Endothelial cell of umbilical vein (primary cell): ENCODE measurements at regions not wholly inside any gene's neighbourhood (a gene's known extent, or its start where the extent isn't known, plus 50 kb on each side); places are given as distances from the start of the nearest gene placed in this dataset.

Source experiments
- BruUV-seq: library from RNA; stranded (reverse); fragments of 400-500 nt; replicated peaks from 2 replicates; lab custom pipeline; 2021; lab: Mats Ljungman, UMichigan
- CTCF ChIA-PET: fragments of 300-600, 350-600 bp; sonication (Branson Sonifier 250); formaldehyde crosslinking; loops from one replicate; lab custom pipeline; 2021; ENCODE audit warnings: antibody characterized with exemption, inconsistent platforms; lab: Charles Lee
- POLR2A ChIA-PET: fragments of 300-600, 350-600 bp; sonication (Branson Sonifier 250); formaldehyde crosslinking; loops from one replicate; lab custom pipeline; 2021; ENCODE audit warnings: antibody characterized with exemption, inconsistent platforms; lab: Charles Lee
- DNase-seq: peaks from one replicate; pipeline ENCODE4 v3.0.0-alpha.2; 2011; ENCODE audit warnings: low read depth, low spot score
- FAIRE-seq: peaks from 2 replicates; lab custom pipeline; 2011; peaks lifted over from hg19 to GRCh38; lab: Jason Lieb, UNC
- H2AFZ ChIP-seq: 2 replicates; pipeline ENCODE4 v1.6.0; 2012; ENCODE audit warnings: low read depth, low read length, control low read depth, inconsistent platforms
- H3K27ac ChIP-seq: 2 replicates; pipeline ENCODE4 v1.5.1; 2011; ENCODE audit warnings: low read depth, mild to moderate bottlenecking, control low read depth, low read length, moderate library complexity; ENCODE audit not compliant: insufficient read depth
- H3K27me3 ChIP-seq, 2 experiments: 2 replicates each; pipeline versions ENCODE4 v1.6.0 to v1.6.1; 2011; ENCODE audit warnings: low read length in 2 of 2, mixed read lengths in 1 of 2; ENCODE audit not compliant: control insufficient read depth in 2 of 2, insufficient read depth in 2 of 2
- H3K36me3 ChIP-seq, 2 experiments: 2 replicates in 1 of 2; 3 replicates in 1 of 2; pipeline ENCODE4 v1.5.1; 2011; ENCODE audit warnings: low read length in 2 of 2, mild to moderate bottlenecking in 1 of 2, moderate library complexity in 1 of 2; ENCODE audit not compliant: control insufficient read depth in 2 of 2, insufficient read depth in 2 of 2; ENCODE audit errors: extremely low read depth in 1 of 2
- H3K4me1 ChIP-seq: 3 replicates; pipeline ENCODE4 v1.5.1; 2011; ENCODE audit warnings: mild to moderate bottlenecking, low read length; ENCODE audit not compliant: control insufficient read depth, insufficient read depth; ENCODE audit errors: extremely low read depth
- H3K4me2 ChIP-seq: 2 replicates; pipeline ENCODE4 v1.6.1; 2011; ENCODE audit warnings: low read length, control low read depth, mixed read lengths; ENCODE audit not compliant: insufficient read depth
- H3K4me3 ChIP-seq, 3 experiments: fragments of 200-600 bp in 1 of 3; sonication (generic), shearing (Covaris generic) in 1 of 3; replicated peaks in 1 of 3; 2 replicates each; pipeline ENCODE4 v1.5.1; 2011 to 2016; ENCODE audit warnings: control low read depth in 3 of 3, low read length in 3 of 3, mild to moderate bottlenecking in 2 of 3, inconsistent platforms in 1 of 3, low read depth in 1 of 3, moderate library complexity in 1 of 3; ENCODE audit not compliant: insufficient read depth in 1 of 3
- H3K79me2 ChIP-seq: 2 replicates; pipeline ENCODE4 v1.6.0; 2012; ENCODE audit warnings: low read length, inconsistent platforms; ENCODE audit not compliant: control insufficient read depth, insufficient read depth
- H3K9ac ChIP-seq: replicated peaks from 2 replicates; pipeline ENCODE3; 2011; ENCODE audit warnings: low read length, control low read depth; ENCODE audit not compliant: insufficient read depth; ENCODE audit errors: extremely low read depth
- H3K9me1 ChIP-seq: replicated peaks from 3 replicates; pipeline ENCODE4 v1.6.0; 2011; ENCODE audit warnings: mild to moderate bottlenecking, low read length; ENCODE audit not compliant: control insufficient read depth, insufficient read depth; ENCODE audit errors: extremely low read depth
- H3K9me3 ChIP-seq: replicated peaks from 2 replicates; pipeline ENCODE4 v1.5.1; 2012; ENCODE audit warnings: low read length, inconsistent platforms; ENCODE audit not compliant: control insufficient read depth, insufficient read depth
- H4K20me1 ChIP-seq: replicated peaks from 2 replicates; pipeline ENCODE3; 2011; ENCODE audit warnings: mild to moderate bottlenecking, low read length; ENCODE audit not compliant: control insufficient read depth, insufficient read depth; ENCODE audit errors: extremely low read depth
- CTCF ChIP-seq, 2 donors: IDR thresholded peaks; 1 replicate in 1 of 2; 2 replicates in 1 of 2; pipeline ENCODE4 v1.5.1; 2011; ENCODE audit warnings: low read length in 2 of 2, mild to moderate bottlenecking in 2 of 2, moderate library complexity in 2 of 2, control low read depth in 1 of 2, inconsistent platforms in 1 of 2, low read depth in 1 of 2; ENCODE audit not compliant: insufficient read depth in 1 of 2; ENCODE audit errors: extremely low read depth in 1 of 2
- EZH2 ChIP-seq: IDR thresholded peaks from 2 replicates; pipeline ENCODE4 v1.6.1; 2012; ENCODE audit warnings: borderline replicate concordance, low read depth, mild to moderate bottlenecking, moderate library complexity, low read length, inconsistent platforms; ENCODE audit not compliant: severe bottlenecking
- FOS ChIP-seq: IDR thresholded peaks from 2 replicates; pipeline ENCODE4 v1.6.1; 2011; ENCODE audit warnings: mild to moderate bottlenecking, low read length, moderate library complexity, borderline replicate concordance; ENCODE audit not compliant: insufficient read depth
- GATA2 ChIP-seq: IDR thresholded peaks from 2 replicates; pipeline ENCODE4 v1.7.0; 2011; ENCODE audit warnings: low read depth, mild to moderate bottlenecking, moderate library complexity, mixed read lengths, low read length; ENCODE audit not compliant: insufficient read length, insufficient read depth
- JUN ChIP-seq: IDR thresholded peaks from 2 replicates; pipeline ENCODE4 v1.6.1; 2011; ENCODE audit warnings: borderline replicate concordance, low read depth; ENCODE audit not compliant: insufficient read length, insufficient read depth
- MAX ChIP-seq: IDR thresholded peaks from 2 replicates; pipeline ENCODE4 v1.6.1; 2011; ENCODE audit not compliant: insufficient read depth, insufficient read length
- MYC ChIP-seq: IDR thresholded peaks from one replicate; pipeline ENCODE4 v1.6.1; 2011; ENCODE audit warnings: mild to moderate bottlenecking, low read depth, low read length
- POLR2A ChIP-seq: IDR thresholded peaks from 2 replicates; pipeline ENCODE4 v1.6.1; 2012; ENCODE audit warnings: low read depth, mild to moderate bottlenecking, control low read depth, low read length
- POLR2AphosphoS5 ChIP-seq: IDR thresholded peaks from 2 replicates; pipeline ENCODE4 v1.6.1; 2012; ENCODE audit warnings: low read depth, mild to moderate bottlenecking, control low read depth, low read length, moderate library complexity; ENCODE audit not compliant: insufficient read depth
- dilution Hi-C: fragments of 300-500 bp; cut with MboI; formaldehyde crosslinking; loops from one replicate; pipeline ENCODE4 v1.15.0; 2019; ENCODE audit warnings: low sequenced_read_pairs; ENCODE audit not compliant: extremely low pct_ligation_motif_present
- intact Hi-C: fragments of 100-400 bp; cut with micrococcal nuclease; formaldehyde crosslinking; loops from one replicate; pipeline ENCODE4 v1.10.0; 2022

GRCh38 chr13:68810660-68811059 is 1297.0 kb upstream of the ATXN8OS start:
- H2AFZ ChIP-seq: no peak overlapping the region
- dilution Hi-C loops (no loop called here), intact Hi-C loops (no loop called here)
- FAIRE-seq (no peak), DNase-seq (no peak)
- H3K4me3 ChIP-seq: no peak overlapping the region
- BruUV-seq: no TSS peak
- no peaks in the 10 kb centered on the region for H3K4me1 ChIP-seq
- no peaks in the 10 kb centered on the region for H3K9me1 ChIP-seq
- no peak overlapping the region for H3K27ac ChIP-seq
- H3K36me3 ChIP-seq: no peaks in the 10 kb centered on the region
- CTCF ChIA-PET: interaction anchor here (1.0 kb wide), 1 partner anchor 10 kb away, joined by 3 read pairs; no protein-coding TSS in a partner anchor
- H3K4me2 ChIP-seq: no peak overlapping the region
- H3K27me3 ChIP-seq: no peaks in the 10 kb centered on the region
- TF ChIP-seq POLR2AphosphoS5 (no peak), FOS (no peak), POLR2A (no peak), EZH2 (no peak), JUN (no peak), MAX (no peak), GATA2 (no peak), MYC (no peak), CTCF (IDR thresholded peaks at IDR 0.05; ENCODE audit: extremely low read depth in 1 of 2, insufficient read depth in 1 of 2, low read depth in 1 of 2, low read length in 2 of 2) (no peak)
- POLR2A ChIA-PET: no interaction called here
- H4K20me1 ChIP-seq: no peaks in the 10 kb centered on the region
- no peak overlapping the region for H3K9ac ChIP-seq
- no peaks in the 10 kb centered on the region for H3K79me2 ChIP-seq
- no peaks in the 10 kb centered on the region for H3K9me3 ChIP-seq
